ENCODE measurements at regions not wholly inside any gene's neighbourhood (a gene's known extent, or its start where the extent isn't known, plus 50 kb on each side); places are given as distances from the start of the nearest gene placed in this dataset.
"Not testable (repeated sequence)": the region's sequence is repeated elsewhere in the genome, so short reads cannot be mapped to it uniquely, and the experiment has no call there.

- not testable (repeated sequence) for TF ChIP-seq CTCF (IDR thresholded peaks at IDR 0.05; ENCODE audit: low read depth, low read length, missing input control); RAD21 (IDR thresholded peaks at IDR 0.05); ATF3 (IDR thresholded peaks at IDR 0.05); REST (IDR thresholded peaks at IDR 0.05); MAX (IDR thresholded peaks at IDR 0.05); HNF4A (conservative IDR thresholded peaks at IDR 0.05); JUND (IDR thresholded peaks at IDR 0.05); YY1 (IDR thresholded peaks at IDR 0.05); RXRA (IDR thresholded peaks at IDR 0.05); SP1 (IDR thresholded peaks at IDR 0.05); GABPA (IDR thresholded peaks at IDR 0.05 in 1 of 2, conservative IDR thresholded peaks at IDR 0.05 in 1 of 2); TAF1 (conservative IDR thresholded peaks at IDR 0.05)
Measured at GRCh38 chr21:32831779-32832178, 60.2 kb upstream of the PAXBP1 start.
